CD14-positive monocyte (primary cell): ENCODE measurements at regions not wholly inside any gene's neighbourhood (a gene's known extent, or its start where the extent isn't known, plus 50 kb on each side); places are given as distances from the start of the nearest gene placed in this dataset.

Experiments used
- DNase-seq, 3 donors: peaks; one replicate each; pipeline ENCODE4 v3.0.0-alpha.2; 2011 to 2022
- H2AFZ ChIP-seq: 2 replicates; pipeline ENCODE4 v1.6.0; 2012; ENCODE audit warnings: mild to moderate bottlenecking, low read depth, low read length, inconsistent platforms; ENCODE audit not compliant: insufficient read depth, poor library complexity, severe bottlenecking
- H3K27ac ChIP-seq, 2 donors: 1 replicate in 1 of 2; 2 replicates in 1 of 2; pipeline ENCODE4 v1.5.1; 2012 to 2013; ENCODE audit warnings: low read length in 2 of 2, control low read depth in 1 of 2, inconsistent platforms in 1 of 2, low read depth in 1 of 2, mild to moderate bottlenecking in 1 of 2
- H3K27me3 ChIP-seq, 2 donors: one replicate each; pipeline versions ENCODE4 v1.6.0 to v1.6.1; 2011 to 2013; ENCODE audit warnings: low read length in 2 of 2; ENCODE audit not compliant: control insufficient read depth in 2 of 2, insufficient read depth in 2 of 2
- H3K36me3 ChIP-seq, 2 donors: replicated peaks in 1 of 2; 1 replicate in 1 of 2; 2 replicates in 1 of 2; pipeline versions ENCODE4 v1.5.1 to v1.6.1; 2012 to 2013; ENCODE audit warnings: low read length in 2 of 2, control low read depth in 1 of 2, inconsistent platforms in 1 of 2, mild to moderate bottlenecking in 1 of 2; ENCODE audit not compliant: insufficient read depth in 2 of 2, control insufficient read depth in 1 of 2
- H3K4me1 ChIP-seq, 2 donors: 1 replicate in 1 of 2; 2 replicates in 1 of 2; pipeline versions ENCODE4 v1.5.1 to v1.6.1; 2012 to 2013; ENCODE audit warnings: low read length in 2 of 2, control low read depth in 1 of 2, inconsistent platforms in 1 of 2, mild to moderate bottlenecking in 1 of 2, moderate library complexity in 1 of 2; ENCODE audit not compliant: insufficient read depth in 2 of 2, control insufficient read depth in 1 of 2
- H3K4me2 ChIP-seq: replicated peaks from 2 replicates; pipeline ENCODE3; 2012; ENCODE audit warnings: low read length, moderate library complexity, mild to moderate bottlenecking; ENCODE audit not compliant: poor library complexity, severe bottlenecking; ENCODE audit errors: extremely low read depth
- H3K4me3 ChIP-seq, 3 experiments: fragments of 200-600 bp in 1 of 3; sonication (generic) in 1 of 3; replicated peaks in 1 of 3; 1 replicate in 2 of 3; 2 replicates in 1 of 3; pipeline ENCODE4 v1.5.1; 2011 to 2013; ENCODE audit warnings: low read length in 3 of 3, mild to moderate bottlenecking in 3 of 3, control low read depth in 2 of 3, low read depth in 2 of 3, inconsistent platforms in 1 of 3, moderate library complexity in 1 of 3
- H3K79me2 ChIP-seq: 2 replicates; pipeline ENCODE4 v1.6.0; 2012; ENCODE audit warnings: mild to moderate bottlenecking, control low read depth, inconsistent platforms, low read length, moderate library complexity; ENCODE audit not compliant: insufficient read depth
- H3K9ac ChIP-seq: 2 replicates; pipeline ENCODE4 v1.6.0; 2017; ENCODE audit warnings: low read length, mild to moderate bottlenecking; ENCODE audit not compliant: insufficient read depth, poor library complexity, severe bottlenecking
- H3K9me3 ChIP-seq, 2 donors: replicated peaks in 1 of 2; 1 replicate in 1 of 2; 2 replicates in 1 of 2; pipeline versions ENCODE4 v1.5.1 to v1.6.1; 2012 to 2013; ENCODE audit warnings: low read length in 2 of 2, control low read depth in 1 of 2; ENCODE audit not compliant: control insufficient read depth in 1 of 2, insufficient read depth in 1 of 2
- H4K20me1 ChIP-seq: 2 replicates; pipeline ENCODE4 v1.6.0; 2012; ENCODE audit warnings: mild to moderate bottlenecking, low read length, control low read depth, moderate library complexity; ENCODE audit not compliant: insufficient read depth
- H3K27ac Mint-ChIP-seq, 7 donors: one replicate each; pipeline ENCODE4 v1.8.0; 2020; ENCODE audit warnings: mild to moderate bottlenecking in 7 of 7, mixed read lengths in 7 of 7, moderate library complexity in 6 of 7, inconsistent platforms in 2 of 7
- H3K27me3 Mint-ChIP-seq, 3 donors: one replicate each; pipeline ENCODE4 v1.8.0; 2021 to 2022; ENCODE audit warnings: low read depth in 3 of 3, mild to moderate bottlenecking in 3 of 3, mixed read lengths in 3 of 3, moderate library complexity in 3 of 3, inconsistent platforms in 1 of 3
- H3K36me3 Mint-ChIP-seq, 2 donors: one replicate each; pipeline ENCODE4 v1.8.0; 2020; ENCODE audit warnings: mixed read lengths in 2 of 2, inconsistent platforms in 1 of 2, mild to moderate bottlenecking in 1 of 2
- H3K4me1 Mint-ChIP-seq: one replicate; pipeline ENCODE4 v1.8.0; 2020; ENCODE audit warnings: mild to moderate bottlenecking, mixed read lengths
- H3K4me3 Mint-ChIP-seq, 2 donors: one replicate each; pipeline ENCODE4 v1.8.0; 2020; ENCODE audit warnings: mild to moderate bottlenecking in 2 of 2, mixed read lengths in 2 of 2, moderate library complexity in 1 of 2
- H3K9me3 Mint-ChIP-seq, 7 donors: one replicate each; pipeline ENCODE4 v1.8.0; 2020 to 2022; ENCODE audit warnings: mixed read lengths in 7 of 7, mild to moderate bottlenecking in 6 of 7, moderate library complexity in 6 of 7, inconsistent platforms in 2 of 7
- WGBS: methylation state at CpG from one replicate; pipeline ENCODE4 v1.1.5; 2013; ENCODE audit warnings: missing lambda C conversion rate; ENCODE audit not compliant: insufficient coverage; 5-methylcytosine and 5-hydroxymethylcytosine counted together
- intact Hi-C, 2 donors: fragments of 100-400 bp; cut with micrococcal nuclease; formaldehyde crosslinking; loops; one replicate each; pipeline versions ENCODE4 v1.15.0 to v1.15.1; 2023
- TF ChIP-seq, protein P1 (sequence below): fragments of 200-600 bp; IDR thresholded peaks from one replicate; pipeline ENCODE4 v1.8.0; 2022; ENCODE audit warnings: antibody characterized with exemption, mild to moderate bottlenecking

DNA sequence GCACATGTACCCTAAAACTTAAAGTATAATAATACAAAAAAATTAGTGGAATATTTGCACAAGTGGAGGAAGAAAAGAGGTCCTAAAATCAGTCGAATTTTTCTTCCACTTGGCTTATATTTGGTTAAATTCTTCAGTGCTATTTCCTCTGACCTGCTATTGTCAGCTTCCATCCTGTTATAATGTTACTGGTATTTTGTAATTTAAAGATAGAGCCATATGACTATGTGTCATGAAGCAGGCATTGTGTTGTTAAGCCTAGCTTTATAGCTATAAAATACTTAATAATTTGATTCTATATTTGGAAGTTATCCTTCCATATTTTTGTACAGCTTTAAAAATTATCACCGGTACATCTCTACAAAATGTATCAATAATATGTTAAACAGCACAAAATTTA lies 455.9 kb upstream of the MARCKS start:
- no peak overlapping the region for H3K4me2 ChIP-seq
- H2AFZ ChIP-seq: no peak overlapping the region
- no peak overlapping the region for H3K4me3 ChIP-seq
- H3K27me3 ChIP-seq: no peaks in the 10 kb centered on the region
- H3K9ac ChIP-seq: no peak overlapping the region
- Mint-ChIP-seq H3K27me3 (peaks cover 0 to 2% (median 0%) of the 10 kb centered on the region in 3 donors), H3K36me3 (no peaks in the 10 kb centered on the region), H3K9me3 (peaks cover 0 to 4% (median 0%) of the 10 kb centered on the region in 7 donors), H3K4me1 (no peaks in the 10 kb centered on the region), H3K4me3 (no peak overlapping the region), H3K27ac (no peak overlapping the region)
- no CpG with 5 or more reads among the region's 2 CpGs for WGBS
- no peaks in the 10 kb centered on the region for H4K20me1 ChIP-seq
- H3K4me1 ChIP-seq: no peaks in the 10 kb centered on the region
- DNase-seq: no peak
- intact Hi-C loops: no loop called here
- H3K36me3 ChIP-seq: no peaks in the 10 kb centered on the region
- no peaks in the 10 kb centered on the region for H3K79me2 ChIP-seq
- H3K27ac ChIP-seq: no peak overlapping the region
- TF ChIP-seq, protein P1, sequence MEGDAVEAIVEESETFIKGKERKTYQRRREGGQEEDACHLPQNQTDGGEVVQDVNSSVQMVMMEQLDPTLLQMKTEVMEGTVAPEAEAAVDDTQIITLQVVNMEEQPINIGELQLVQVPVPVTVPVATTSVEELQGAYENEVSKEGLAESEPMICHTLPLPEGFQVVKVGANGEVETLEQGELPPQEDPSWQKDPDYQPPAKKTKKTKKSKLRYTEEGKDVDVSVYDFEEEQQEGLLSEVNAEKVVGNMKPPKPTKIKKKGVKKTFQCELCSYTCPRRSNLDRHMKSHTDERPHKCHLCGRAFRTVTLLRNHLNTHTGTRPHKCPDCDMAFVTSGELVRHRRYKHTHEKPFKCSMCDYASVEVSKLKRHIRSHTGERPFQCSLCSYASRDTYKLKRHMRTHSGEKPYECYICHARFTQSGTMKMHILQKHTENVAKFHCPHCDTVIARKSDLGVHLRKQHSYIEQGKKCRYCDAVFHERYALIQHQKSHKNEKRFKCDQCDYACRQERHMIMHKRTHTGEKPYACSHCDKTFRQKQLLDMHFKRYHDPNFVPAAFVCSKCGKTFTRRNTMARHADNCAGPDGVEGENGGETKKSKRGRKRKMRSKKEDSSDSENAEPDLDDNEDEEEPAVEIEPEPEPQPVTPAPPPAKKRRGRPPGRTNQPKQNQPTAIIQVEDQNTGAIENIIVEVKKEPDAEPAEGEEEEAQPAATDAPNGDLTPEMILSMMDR: no peak
- no peaks in the 10 kb centered on the region for H3K9me3 ChIP-seq

- no peak overlapping the region for H3K4me2 ChIP-seq
- peaks cover 0 to 2% (median 0%) of the 10 kb centered on the region in 3 donors for H3K27me3 Mint-ChIP-seq
- TF ChIP-seq, protein P1: no peak
- no peaks in the 10 kb centered on the region for H3K9me3 ChIP-seq
- H3K4me3 ChIP-seq: no peak overlapping the region
- no peaks in the 10 kb centered on the region for H4K20me1 ChIP-seq
- peaks cover 0 to 4% (median 0%) of the 10 kb centered on the region in 7 donors for H3K9me3 Mint-ChIP-seq
- no peaks in the 10 kb centered on the region for H3K36me3 Mint-ChIP-seq
- H3K27ac ChIP-seq: no peak overlapping the region
- no peaks in the 10 kb centered on the region for H3K4me1 ChIP-seq
- H3K36me3 ChIP-seq: no peaks in the 10 kb centered on the region
- no peak overlapping the region for H2AFZ ChIP-seq
- no peak overlapping the region for H3K9ac ChIP-seq
- H3K27me3 ChIP-seq: no peaks in the 10 kb centered on the region
- no peaks in the 10 kb centered on the region for H3K79me2 ChIP-seq
- DNase-seq: no peak
- no peak overlapping the region for H3K4me3 Mint-ChIP-seq
- H3K4me1 Mint-ChIP-seq: no peaks in the 10 kb centered on the region
- peak overlapping the region in 1 of 7 donors; percentile 28 for H3K27ac Mint-ChIP-seq
- intact Hi-C loops: no loop called here
- no CpG with 5 or more reads among the region's 1 CpG for WGBS
Observed at GRCh38 chr6:113402544-113402943, 454.6 kb upstream of the MARCKS start.
